ENCODE measurements at regions not wholly inside any gene's neighbourhood (a gene's known extent, or its start where the extent isn't known, plus 50 kb on each side); places are given as distances from the start of the nearest gene placed in this dataset.

DNA sequence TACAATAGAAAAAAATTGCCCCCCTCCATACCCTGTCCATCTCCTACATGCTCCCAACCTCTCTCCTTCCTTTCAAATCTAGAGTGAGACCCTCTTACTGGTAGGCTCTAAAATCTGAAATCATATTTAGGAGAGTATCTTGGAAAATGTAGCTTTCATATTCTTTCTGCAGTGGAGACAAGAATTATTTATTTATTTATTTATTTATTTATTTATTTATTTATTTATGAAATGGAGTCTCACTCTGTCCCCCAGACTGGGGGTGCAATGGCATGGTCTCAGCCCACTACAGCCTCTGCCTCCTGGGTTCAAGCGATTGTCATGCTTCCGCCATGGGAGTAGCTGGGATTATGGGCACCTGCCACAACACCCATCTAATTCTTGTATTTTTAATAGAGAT, 174.1 kb upstream of the MYO16 start:
- Mint-ChIP-seq H3K4me1 (no peaks in the 10 kb centered on the region), H3K9me3 (ENCODE audit: insufficient read depth) (peaks cover under 1% of the 10 kb centered on the region), H3K27me3 (no peaks in the 10 kb centered on the region), H3K4me3 (no peak overlapping the region), H3K27ac (no peak overlapping the region)
- no peak overlapping the region for H3K9ac ChIP-seq (ENCODE audit: low read length)
- H3K79me2 ChIP-seq (ENCODE audit: control insufficient read depth, insufficient read depth, low read length), result no peaks in the 10 kb centered on the region
- POLR2A ChIA-PET, result no interaction called here
- no peak for DNase-seq
- ATAC-seq (ENCODE audit: low read depth), result no peak
- H3K9me3 ChIP-seq (ENCODE audit: control extremely low read depth in 1 of 3, control insufficient read depth in 2 of 3, insufficient read depth in 1 of 3, low read length in 2 of 3), result no peaks in the 10 kb centered on the region
- no peaks in the 10 kb centered on the region for H3K36me3 ChIP-seq (replicated peaks in 1 of 2; ENCODE audit: control extremely low read depth in 1 of 2, control insufficient read depth in 1 of 2, extremely low read depth in 1 of 2, insufficient read depth in 2 of 2, low read length in 1 of 2)
- H4K20me1 ChIP-seq (ENCODE audit: control insufficient read depth, insufficient read depth, low read length, poor library complexity, severe bottlenecking), result no peaks in the 10 kb centered on the region
- TF ChIP-seq, protein P1, sequence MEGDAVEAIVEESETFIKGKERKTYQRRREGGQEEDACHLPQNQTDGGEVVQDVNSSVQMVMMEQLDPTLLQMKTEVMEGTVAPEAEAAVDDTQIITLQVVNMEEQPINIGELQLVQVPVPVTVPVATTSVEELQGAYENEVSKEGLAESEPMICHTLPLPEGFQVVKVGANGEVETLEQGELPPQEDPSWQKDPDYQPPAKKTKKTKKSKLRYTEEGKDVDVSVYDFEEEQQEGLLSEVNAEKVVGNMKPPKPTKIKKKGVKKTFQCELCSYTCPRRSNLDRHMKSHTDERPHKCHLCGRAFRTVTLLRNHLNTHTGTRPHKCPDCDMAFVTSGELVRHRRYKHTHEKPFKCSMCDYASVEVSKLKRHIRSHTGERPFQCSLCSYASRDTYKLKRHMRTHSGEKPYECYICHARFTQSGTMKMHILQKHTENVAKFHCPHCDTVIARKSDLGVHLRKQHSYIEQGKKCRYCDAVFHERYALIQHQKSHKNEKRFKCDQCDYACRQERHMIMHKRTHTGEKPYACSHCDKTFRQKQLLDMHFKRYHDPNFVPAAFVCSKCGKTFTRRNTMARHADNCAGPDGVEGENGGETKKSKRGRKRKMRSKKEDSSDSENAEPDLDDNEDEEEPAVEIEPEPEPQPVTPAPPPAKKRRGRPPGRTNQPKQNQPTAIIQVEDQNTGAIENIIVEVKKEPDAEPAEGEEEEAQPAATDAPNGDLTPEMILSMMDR (IDR thresholded peaks at IDR 0.05), result no peak
- TF ChIP-seq EZH2 (IDR thresholded peaks at IDR 0.05; ENCODE audit: borderline replicate concordance, insufficient read depth, low read depth, low read length, poor library complexity, severe bottlenecking), result no peak
- H3K27me3 ChIP-seq (replicated peaks in 1 of 4; ENCODE audit: control extremely low read depth in 1 of 4, control insufficient read depth in 3 of 4, insufficient read depth in 4 of 4, low read length in 3 of 4), result no peaks in the 10 kb centered on the region
- H3K4me1 ChIP-seq (ENCODE audit: control insufficient read depth in 2 of 2, insufficient read depth in 2 of 2, low read length in 2 of 2), result no peaks in the 10 kb centered on the region
- H3K27ac ChIP-seq (ENCODE audit: low read length in 2 of 2), result no peak overlapping the region
- CTCF ChIA-PET, result no interaction called here
- no CpG with 5 or more reads among the region's 2 CpGs for WGBS (ENCODE audit: insufficient coverage)
- no peak overlapping the region for H2AFZ ChIP-seq (ENCODE audit: insufficient read depth, low read depth, low read length, poor library complexity, severe bottlenecking)
- H3K4me3 ChIP-seq (ENCODE audit: control extremely low read depth in 1 of 5, extremely low read depth in 1 of 5, insufficient read depth in 1 of 5, low read depth in 2 of 5, low read length in 4 of 5), result no peak overlapping the region
- no peak overlapping the region for H3K4me2 ChIP-seq (replicated peaks; ENCODE audit: low read depth, low read length, poor library complexity, severe bottlenecking)
- intact Hi-C loops (cut with micrococcal nuclease), result no loop called here

DNA sequence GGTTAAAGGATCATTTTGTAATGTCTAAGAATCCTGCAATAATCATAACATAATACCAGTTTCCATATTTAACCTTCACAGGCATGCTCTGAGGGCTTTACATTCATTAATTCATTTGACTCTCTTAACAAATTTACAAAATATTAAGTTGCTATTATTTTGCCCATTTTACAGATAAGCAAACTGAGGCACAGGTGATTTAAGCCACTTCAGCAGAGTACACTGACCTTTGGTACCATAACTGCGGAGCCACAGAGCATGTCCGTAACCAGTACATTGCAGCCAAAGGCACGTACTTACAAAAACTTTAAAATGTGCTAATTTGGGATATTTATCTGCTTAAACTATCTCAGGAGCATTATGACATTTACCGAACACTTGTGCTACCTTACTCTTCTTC, 169.4 kb upstream of the MYO16 start:
- ATAC-seq (ENCODE audit: low read depth), result no peak

More for the DNA sequence above, 169.4 kb upstream of the MYO16 start:
- no peaks in the 10 kb centered on the region for H3K4me1 Mint-ChIP-seq
- no peak overlapping the region for H3K4me3 Mint-ChIP-seq
- ChIA-PET POLR2A (no interaction called here), CTCF (no interaction called here)
- Histone ChIP-seq H3K4me1 (ENCODE audit: control insufficient read depth in 2 of 2, insufficient read depth in 2 of 2, low read length in 2 of 2) (no peaks in the 10 kb centered on the region), H3K27ac (ENCODE audit: low read length in 2 of 2) (no peak overlapping the region), H3K79me2 (ENCODE audit: control insufficient read depth, insufficient read depth, low read length) (no peaks in the 10 kb centered on the region), H3K27me3 (replicated peaks in 1 of 4; ENCODE audit: control extremely low read depth in 1 of 4, control insufficient read depth in 3 of 4, insufficient read depth in 4 of 4, low read length in 3 of 4) (no peaks in the 10 kb centered on the region), H3K9me3 (ENCODE audit: control extremely low read depth in 1 of 3, control insufficient read depth in 2 of 3, insufficient read depth in 1 of 3, low read length in 2 of 3) (no peaks in the 10 kb centered on the region), H3K4me2 (replicated peaks; ENCODE audit: low read depth, low read length, poor library complexity, severe bottlenecking) (no peak overlapping the region), H3K4me3 (ENCODE audit: control extremely low read depth in 1 of 5, extremely low read depth in 1 of 5, insufficient read depth in 1 of 5, low read depth in 2 of 5, low read length in 4 of 5) (no peak overlapping the region), H4K20me1 (ENCODE audit: control insufficient read depth, insufficient read depth, low read length, poor library complexity, severe bottlenecking) (no peaks in the 10 kb centered on the region), H3K36me3 (replicated peaks in 1 of 2; ENCODE audit: control extremely low read depth in 1 of 2, control insufficient read depth in 1 of 2, extremely low read depth in 1 of 2, insufficient read depth in 2 of 2, low read length in 1 of 2) (no peaks in the 10 kb centered on the region), H3K9ac (ENCODE audit: low read length) (no peak overlapping the region), H2AFZ (ENCODE audit: insufficient read depth, low read depth, low read length, poor library complexity, severe bottlenecking) (no peak overlapping the region)
- intact Hi-C loops (cut with micrococcal nuclease), result no loop called here
- peaks cover 4% of the 10 kb centered on the region for H3K9me3 Mint-ChIP-seq (ENCODE audit: insufficient read depth)
- H3K27ac Mint-ChIP-seq, result no peak overlapping the region
- no peak for TF ChIP-seq EZH2 (IDR thresholded peaks at IDR 0.05; ENCODE audit: borderline replicate concordance, insufficient read depth, low read depth, low read length, poor library complexity, severe bottlenecking)
- TF ChIP-seq, protein P1 (IDR thresholded peaks at IDR 0.05), result no peak
- no peaks in the 10 kb centered on the region for H3K27me3 Mint-ChIP-seq
- DNase-seq, result no peak
- WGBS (ENCODE audit: insufficient coverage), result 82% methylated on average over 2 of the region's 4 CpGs
